ENCODE measurements at regions not wholly inside any gene's neighbourhood (a gene's known extent, or its start where the extent isn't known, plus 50 kb on each side); places are given as distances from the start of the nearest gene placed in this dataset.

DNA sequence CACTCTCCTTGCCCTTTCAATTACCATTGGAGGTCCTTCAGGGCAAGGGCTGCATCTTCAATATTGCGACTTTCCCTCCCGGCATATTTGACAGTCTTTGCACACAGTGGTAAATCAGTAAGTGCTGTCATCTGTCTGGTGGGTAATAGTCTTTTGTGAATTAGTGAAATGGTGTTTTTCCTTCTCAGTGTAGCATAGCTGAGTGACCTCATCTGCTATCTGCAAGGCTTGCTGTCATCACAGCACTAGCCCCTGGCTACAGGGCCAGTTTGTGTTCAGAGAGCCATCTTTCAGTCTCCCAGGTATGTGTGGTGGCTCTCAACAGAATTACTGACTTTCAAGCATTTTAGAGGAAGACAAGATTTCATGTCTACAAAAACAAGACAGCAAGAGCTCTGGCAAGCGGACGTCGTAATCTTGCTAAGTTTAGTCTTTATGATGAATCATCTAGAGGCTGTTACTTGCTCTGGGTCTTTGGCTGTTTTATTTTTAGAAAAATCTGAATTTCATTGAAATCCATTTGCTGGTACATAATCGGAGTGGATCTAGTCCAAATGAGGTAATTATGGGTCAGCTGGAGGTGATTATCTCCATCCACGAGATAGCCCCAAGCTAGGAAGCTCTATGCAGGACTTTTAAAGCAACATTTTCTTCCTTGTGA, 528.9 kb downstream of the EPM2A start:
- CTCF ChIA-PET, result no interaction called here
- Histone ChIP-seq H3K4me1 (ENCODE audit: control insufficient read depth in 2 of 2, insufficient read depth in 2 of 2, low read length in 2 of 2) (no peaks in the 10 kb centered on the region), H2AFZ (ENCODE audit: insufficient read depth, low read depth, low read length, poor library complexity, severe bottlenecking) (no peak overlapping the region)

DNA sequence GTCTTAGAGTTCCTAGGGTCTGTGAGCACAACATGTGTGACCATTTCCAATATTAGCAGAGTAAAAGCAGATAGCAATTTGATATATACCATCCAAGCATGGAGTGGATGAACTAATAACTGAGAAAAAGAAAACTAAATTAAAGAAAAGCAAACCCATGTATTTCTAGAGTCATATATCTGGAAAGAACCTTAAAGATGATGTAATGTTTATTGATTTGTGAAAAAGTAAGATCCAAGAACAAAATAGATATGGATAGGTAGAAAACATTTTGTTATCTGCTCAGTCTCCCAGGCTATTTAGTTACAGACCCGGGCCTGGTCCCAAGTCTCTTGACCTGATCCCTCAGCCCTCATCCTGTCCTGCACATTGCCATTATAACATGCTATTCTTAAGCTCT, 526.8 kb downstream of the EPM2A start:
- H2AFZ ChIP-seq (ENCODE audit: insufficient read depth, low read depth, low read length, poor library complexity, severe bottlenecking), result no peak overlapping the region
- intact Hi-C loops (cut with micrococcal nuclease), result no loop called here
- H3K27me3 ChIP-seq (replicated peaks in 1 of 4; ENCODE audit: control extremely low read depth in 1 of 4, control insufficient read depth in 3 of 4, insufficient read depth in 4 of 4, low read length in 3 of 4), result no peaks in the 10 kb centered on the region
- CTCF ChIA-PET, result no interaction called here
- H3K4me3 ChIP-seq (ENCODE audit: control extremely low read depth in 1 of 5, extremely low read depth in 1 of 5, insufficient read depth in 1 of 5, low read depth in 2 of 5, low read length in 4 of 5), result no peak overlapping the region
- no peaks in the 10 kb centered on the region for H3K79me2 ChIP-seq (ENCODE audit: control insufficient read depth, insufficient read depth, low read length)
- no peak overlapping the region for H3K4me2 ChIP-seq (replicated peaks; ENCODE audit: low read depth, low read length, poor library complexity, severe bottlenecking)
- POLR2A ChIA-PET, result no interaction called here
- TF ChIP-seq, protein P1, sequence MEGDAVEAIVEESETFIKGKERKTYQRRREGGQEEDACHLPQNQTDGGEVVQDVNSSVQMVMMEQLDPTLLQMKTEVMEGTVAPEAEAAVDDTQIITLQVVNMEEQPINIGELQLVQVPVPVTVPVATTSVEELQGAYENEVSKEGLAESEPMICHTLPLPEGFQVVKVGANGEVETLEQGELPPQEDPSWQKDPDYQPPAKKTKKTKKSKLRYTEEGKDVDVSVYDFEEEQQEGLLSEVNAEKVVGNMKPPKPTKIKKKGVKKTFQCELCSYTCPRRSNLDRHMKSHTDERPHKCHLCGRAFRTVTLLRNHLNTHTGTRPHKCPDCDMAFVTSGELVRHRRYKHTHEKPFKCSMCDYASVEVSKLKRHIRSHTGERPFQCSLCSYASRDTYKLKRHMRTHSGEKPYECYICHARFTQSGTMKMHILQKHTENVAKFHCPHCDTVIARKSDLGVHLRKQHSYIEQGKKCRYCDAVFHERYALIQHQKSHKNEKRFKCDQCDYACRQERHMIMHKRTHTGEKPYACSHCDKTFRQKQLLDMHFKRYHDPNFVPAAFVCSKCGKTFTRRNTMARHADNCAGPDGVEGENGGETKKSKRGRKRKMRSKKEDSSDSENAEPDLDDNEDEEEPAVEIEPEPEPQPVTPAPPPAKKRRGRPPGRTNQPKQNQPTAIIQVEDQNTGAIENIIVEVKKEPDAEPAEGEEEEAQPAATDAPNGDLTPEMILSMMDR (IDR thresholded peaks at IDR 0.05), result no peak
- no peak for TF ChIP-seq EZH2 (IDR thresholded peaks at IDR 0.05; ENCODE audit: borderline replicate concordance, insufficient read depth, low read depth, low read length, poor library complexity, severe bottlenecking)
- WGBS (ENCODE audit: insufficient coverage), result no CpG with 5 or more reads among the region's 1 CpG
- Mint-ChIP-seq H3K4me1 (peaks cover 5% of the 10 kb centered on the region), H3K9me3 (ENCODE audit: insufficient read depth) (no peaks in the 10 kb centered on the region), H3K4me3 (no peak overlapping the region), H3K27me3 (peaks cover 6% of the 10 kb centered on the region), H3K27ac (no peak overlapping the region)
- ATAC-seq (ENCODE audit: low read depth) (no peak), DNase-seq (no peak)
- no peak overlapping the region for H3K27ac ChIP-seq (ENCODE audit: low read length in 2 of 2)
- H4K20me1 ChIP-seq (ENCODE audit: control insufficient read depth, insufficient read depth, low read length, poor library complexity, severe bottlenecking), result no peaks in the 10 kb centered on the region
- no peaks in the 10 kb centered on the region for H3K36me3 ChIP-seq (replicated peaks in 1 of 2; ENCODE audit: control extremely low read depth in 1 of 2, control insufficient read depth in 1 of 2, extremely low read depth in 1 of 2, insufficient read depth in 2 of 2, low read length in 1 of 2)
- no peak overlapping the region for H3K9ac ChIP-seq (ENCODE audit: low read length)
- H3K4me1 ChIP-seq (ENCODE audit: control insufficient read depth in 2 of 2, insufficient read depth in 2 of 2, low read length in 2 of 2), result no peaks in the 10 kb centered on the region
- H3K9me3 ChIP-seq (ENCODE audit: control extremely low read depth in 1 of 3, control insufficient read depth in 2 of 3, insufficient read depth in 1 of 3, low read length in 2 of 3), result no peaks in the 10 kb centered on the region

More for the DNA sequence above, 528.9 kb downstream of the EPM2A start:
- Histone ChIP-seq H3K4me3 (ENCODE audit: control extremely low read depth in 1 of 5, extremely low read depth in 1 of 5, insufficient read depth in 1 of 5, low read depth in 2 of 5, low read length in 4 of 5) (no peak overlapping the region), H3K79me2 (ENCODE audit: control insufficient read depth, insufficient read depth, low read length) (no peaks in the 10 kb centered on the region), H3K4me2 (replicated peaks; ENCODE audit: low read depth, low read length, poor library complexity, severe bottlenecking) (no peak overlapping the region), H3K27me3 (replicated peaks in 1 of 4; ENCODE audit: control extremely low read depth in 1 of 4, control insufficient read depth in 3 of 4, insufficient read depth in 4 of 4, low read length in 3 of 4) (no peaks in the 10 kb centered on the region), H3K9ac (ENCODE audit: low read length) (no peak overlapping the region), H4K20me1 (ENCODE audit: control insufficient read depth, insufficient read depth, low read length, poor library complexity, severe bottlenecking) (no peaks in the 10 kb centered on the region), H3K9me3 (ENCODE audit: control extremely low read depth in 1 of 3, control insufficient read depth in 2 of 3, insufficient read depth in 1 of 3, low read length in 2 of 3) (no peaks in the 10 kb centered on the region), H3K27ac (ENCODE audit: low read length in 2 of 2) (no peak overlapping the region), H3K36me3 (replicated peaks in 1 of 2; ENCODE audit: control extremely low read depth in 1 of 2, control insufficient read depth in 1 of 2, extremely low read depth in 1 of 2, insufficient read depth in 2 of 2, low read length in 1 of 2) (no peaks in the 10 kb centered on the region)
- no peak overlapping the region for H3K27ac Mint-ChIP-seq
- TF ChIP-seq EZH2 (IDR thresholded peaks at IDR 0.05; ENCODE audit: borderline replicate concordance, insufficient read depth, low read depth, low read length, poor library complexity, severe bottlenecking), result no peak
- TF ChIP-seq, protein P1 (IDR thresholded peaks at IDR 0.05), result no peak
- H3K4me3 Mint-ChIP-seq, result no peak overlapping the region
- 87% methylated on average over 5 of the region's 7 CpGs for WGBS (ENCODE audit: insufficient coverage)
- peaks cover 6% of the 10 kb centered on the region for H3K27me3 Mint-ChIP-seq
- H3K4me1 Mint-ChIP-seq, result no peaks in the 10 kb centered on the region
- DNase-seq (no peak), ATAC-seq (ENCODE audit: low read depth) (no peak)
- POLR2A ChIA-PET, result no interaction called here
- H3K9me3 Mint-ChIP-seq (ENCODE audit: insufficient read depth), result no peaks in the 10 kb centered on the region
- intact Hi-C loops (cut with micrococcal nuclease), result no loop called here
